Breast epithelium (tissue), 4 donors: ENCODE measurements at regions not wholly inside any gene's neighbourhood (a gene's known extent, or its start where the extent isn't known, plus 50 kb on each side); places are given as distances from the start of the nearest gene placed in this dataset.

ENCODE experiments used
- DNase-seq, 2 donors: peaks; one replicate each; pipeline ENCODE4 v3.0.0-alpha.2; 2019; ENCODE audit warnings: low spot score in 2 of 2
- H3K27ac ChIP-seq, 2 donors: fragments of 200-600 bp; sonication (generic) in 1 of 2; one replicate each; pipeline ENCODE4 v1.5.1; 2016 to 2019; ENCODE audit warnings: mild to moderate bottlenecking in 1 of 2
- H3K27me3 ChIP-seq, 2 donors: fragments of 200-600 bp; sonication (generic) in 1 of 2; one replicate each; pipeline versions ENCODE4 v1.5.1 to v1.6.0; 2017 to 2019; ENCODE audit warnings: control low read depth in 1 of 2, mild to moderate bottlenecking in 1 of 2
- H3K36me3 ChIP-seq: fragments of 200-600 bp; one replicate; pipeline ENCODE4 v1.5.1; 2019
- H3K4me1 ChIP-seq, 2 donors: fragments of 200-600 bp; sonication (generic); one replicate each; pipeline ENCODE4 v1.5.1; 2016 to 2019; ENCODE audit warnings: control low read depth in 1 of 2
- H3K4me3 ChIP-seq, 3 donors: fragments of 200-600 bp; sonication (generic); 1 replicate in 2 of 3; 2 replicates in 1 of 3; pipeline ENCODE4 v1.5.1; 2016 to 2019; ENCODE audit warnings: mild to moderate bottlenecking in 3 of 3, moderate library complexity in 2 of 3
- H3K9me3 ChIP-seq, 2 donors: fragments of 200-600 bp; sonication (generic) in 1 of 2; one replicate each; pipeline ENCODE4 v1.5.1; 2016 to 2019; ENCODE audit warnings: control low read depth in 1 of 2
- POLR2A ChIP-seq: fragments of 450-650 bp; IDR thresholded peaks from one replicate; pipeline ENCODE4 v1.6.1; 2016; ENCODE audit warnings: antibody characterized with exemption, mild to moderate bottlenecking, moderate library complexity
- POLR2AphosphoS5 ChIP-seq, 3 donors: sonication (generic); formaldehyde crosslinking; IDR thresholded peaks; one replicate each; pipeline ENCODE4 v1.6.1; 2017; ENCODE audit warnings: antibody characterized with exemption in 3 of 3
- intact Hi-C: fragments of 100-400 bp; cut with DNase I; formaldehyde crosslinking; loops from one replicate; pipeline ENCODE4 v1.15.1; 2023; ENCODE audit warnings: low total_unique reads
- TF ChIP-seq, protein P1 (sequence below), 3 donors: fragments of 450-650 bp; IDR thresholded peaks; one replicate each; pipeline ENCODE4 v1.5.1; 2016 to 2017; ENCODE audit warnings: antibody characterized with exemption in 3 of 3, mild to moderate bottlenecking in 3 of 3, moderate library complexity in 3 of 3

DNA sequence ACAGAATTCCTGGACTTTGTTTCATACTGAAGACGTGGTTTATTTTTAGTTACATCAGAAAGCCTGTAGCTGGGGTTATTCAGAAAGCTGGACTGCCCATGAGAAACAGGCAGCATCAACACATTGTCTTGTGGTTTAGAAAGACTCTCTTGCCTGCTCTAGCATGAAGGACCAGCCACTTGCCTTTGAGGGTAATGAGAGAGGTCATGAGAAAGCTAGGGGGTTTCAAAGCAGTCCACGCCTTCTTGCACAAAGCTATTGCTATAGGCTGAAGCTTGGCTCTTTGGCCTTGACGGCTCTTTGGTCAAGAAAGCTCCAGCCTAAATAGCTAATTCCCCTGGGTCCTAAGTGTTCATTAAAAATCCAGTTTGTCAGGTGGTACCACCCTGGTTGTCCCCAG, 208.1 kb downstream of the PRDM2 start:
- no peak overlapping the region for H3K4me3 ChIP-seq
- intact Hi-C loops = no loop called here
- no peaks in the 10 kb centered on the region for H3K27me3 ChIP-seq
- no peak overlapping the region for H3K27ac ChIP-seq
- no peaks in the 10 kb centered on the region for H3K9me3 ChIP-seq
- DNase-seq = no peak
- no peaks in the 10 kb centered on the region for H3K4me1 ChIP-seq
- no peaks in the 10 kb centered on the region for H3K36me3 ChIP-seq
- TF ChIP-seq POLR2AphosphoS5 (IDR thresholded peaks at IDR 0.05) (no peak), POLR2A (no peak)
- TF ChIP-seq, protein P1, sequence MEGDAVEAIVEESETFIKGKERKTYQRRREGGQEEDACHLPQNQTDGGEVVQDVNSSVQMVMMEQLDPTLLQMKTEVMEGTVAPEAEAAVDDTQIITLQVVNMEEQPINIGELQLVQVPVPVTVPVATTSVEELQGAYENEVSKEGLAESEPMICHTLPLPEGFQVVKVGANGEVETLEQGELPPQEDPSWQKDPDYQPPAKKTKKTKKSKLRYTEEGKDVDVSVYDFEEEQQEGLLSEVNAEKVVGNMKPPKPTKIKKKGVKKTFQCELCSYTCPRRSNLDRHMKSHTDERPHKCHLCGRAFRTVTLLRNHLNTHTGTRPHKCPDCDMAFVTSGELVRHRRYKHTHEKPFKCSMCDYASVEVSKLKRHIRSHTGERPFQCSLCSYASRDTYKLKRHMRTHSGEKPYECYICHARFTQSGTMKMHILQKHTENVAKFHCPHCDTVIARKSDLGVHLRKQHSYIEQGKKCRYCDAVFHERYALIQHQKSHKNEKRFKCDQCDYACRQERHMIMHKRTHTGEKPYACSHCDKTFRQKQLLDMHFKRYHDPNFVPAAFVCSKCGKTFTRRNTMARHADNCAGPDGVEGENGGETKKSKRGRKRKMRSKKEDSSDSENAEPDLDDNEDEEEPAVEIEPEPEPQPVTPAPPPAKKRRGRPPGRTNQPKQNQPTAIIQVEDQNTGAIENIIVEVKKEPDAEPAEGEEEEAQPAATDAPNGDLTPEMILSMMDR (IDR thresholded peaks at IDR 0.05) = no peak

DNA sequence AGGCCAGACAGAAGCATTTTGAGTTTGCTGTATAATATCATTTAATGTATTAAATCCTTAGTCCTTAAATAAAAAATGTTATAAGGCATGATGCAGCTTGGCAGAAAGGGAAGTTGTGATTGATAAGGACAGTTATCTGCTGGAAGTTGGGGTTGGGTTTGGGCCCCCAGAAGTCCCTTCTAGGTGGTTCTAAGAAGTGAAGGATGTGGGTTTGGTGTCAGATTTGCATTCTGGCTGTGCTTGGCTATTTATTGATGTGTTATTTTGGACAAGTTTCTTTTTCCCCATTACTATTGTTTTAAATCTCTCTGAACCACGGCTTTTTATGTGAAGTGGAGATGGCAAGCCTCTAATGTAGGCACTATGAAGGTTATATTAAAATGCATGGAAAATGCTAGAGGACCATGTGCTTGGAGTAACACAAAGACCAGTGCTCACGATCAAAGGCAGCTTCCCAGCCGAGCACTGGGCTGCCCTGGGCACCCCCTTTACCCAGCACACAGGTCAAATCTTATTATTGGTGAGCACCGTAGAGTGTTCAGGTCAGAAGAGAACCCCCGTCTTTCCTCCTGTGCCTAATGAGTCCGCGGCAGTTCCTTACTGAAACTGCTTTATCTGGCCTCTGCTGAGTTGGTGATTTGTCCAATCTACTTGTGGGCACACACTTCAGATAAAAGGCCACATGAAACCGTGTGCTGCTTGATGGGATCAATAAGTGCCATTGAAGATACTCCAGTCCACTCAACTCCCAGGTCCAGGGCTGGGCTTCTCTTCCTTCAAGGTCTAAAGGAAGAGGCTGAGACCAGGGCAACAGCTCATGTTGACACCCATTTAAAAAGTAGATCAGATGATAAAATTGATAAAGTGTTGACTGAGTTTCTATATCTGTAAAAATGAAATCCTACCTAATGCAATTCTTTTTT, 212.0 kb downstream of the PRDM2 start:
- no peaks in the 10 kb centered on the region for H3K36me3 ChIP-seq
- no peak for TF ChIP-seq POLR2AphosphoS5 (IDR thresholded peaks at IDR 0.05)
- TF ChIP-seq POLR2A = no peak
- TF ChIP-seq, protein P1 (IDR thresholded peaks at IDR 0.05) = no peak
- no peaks in the 10 kb centered on the region for H3K27me3 ChIP-seq
- H3K4me1 ChIP-seq = no peaks in the 10 kb centered on the region
- H3K4me3 ChIP-seq = no peak overlapping the region
- intact Hi-C loops = no loop called here
- H3K27ac ChIP-seq = no peak overlapping the region
- no peaks in the 10 kb centered on the region for H3K9me3 ChIP-seq
- DNase-seq = no peak

DNA sequence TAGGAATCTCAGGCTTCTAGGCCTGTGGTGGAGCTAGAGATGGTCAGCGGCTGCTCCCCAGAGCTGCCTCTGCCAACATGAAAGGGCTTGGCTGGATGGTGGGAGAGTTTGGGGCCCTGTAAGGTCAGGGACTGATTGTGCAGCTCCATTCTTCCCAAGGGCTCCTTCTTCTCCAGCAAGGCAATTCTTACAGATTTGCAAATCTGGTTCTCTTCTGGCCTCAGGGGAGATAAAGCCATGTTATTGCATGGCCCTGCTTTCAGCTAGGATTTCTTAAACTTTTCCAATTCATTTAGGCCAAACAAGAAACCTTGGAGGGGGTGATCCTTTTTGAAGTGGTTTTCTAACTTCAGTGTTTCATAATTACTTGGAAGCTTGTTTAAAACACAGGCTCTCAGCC, 213.4 kb downstream of the PRDM2 start:
- no peak overlapping the region for H3K4me3 ChIP-seq
- H3K9me3 ChIP-seq = no peaks in the 10 kb centered on the region
- no peaks in the 10 kb centered on the region for H3K4me1 ChIP-seq
- H3K27me3 ChIP-seq = no peaks in the 10 kb centered on the region
- TF ChIP-seq POLR2AphosphoS5 (IDR thresholded peaks at IDR 0.05) = no peak
- no peak for TF ChIP-seq POLR2A
- TF ChIP-seq, protein P1 (IDR thresholded peaks at IDR 0.05) = no peak
- intact Hi-C loops = no loop called here
- no peak for DNase-seq
- H3K36me3 ChIP-seq = no peaks in the 10 kb centered on the region
- no peak overlapping the region for H3K27ac ChIP-seq

DNA sequence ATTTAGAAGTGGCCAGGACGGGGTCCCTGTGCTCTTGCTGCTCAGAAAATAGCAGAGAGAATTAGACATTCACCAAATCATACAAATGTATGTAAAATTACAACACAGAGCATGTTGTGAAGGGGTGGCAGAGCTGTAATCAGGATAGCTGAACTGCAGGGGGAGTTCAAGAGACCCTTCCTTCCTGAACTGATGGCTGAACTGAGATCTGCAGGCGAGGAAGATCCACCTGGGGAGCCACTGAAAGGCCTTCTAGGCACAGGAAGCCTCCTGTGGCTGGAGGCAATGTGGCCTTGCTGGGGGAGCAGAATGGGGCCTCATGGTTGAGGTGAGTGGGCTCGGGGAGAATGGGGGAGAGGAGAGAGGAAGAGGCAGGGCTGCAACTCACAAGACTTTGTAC, 216.5 kb downstream of the PRDM2 start:
- no peaks in the 10 kb centered on the region for H3K9me3 ChIP-seq
- no peak overlapping the region for H3K27ac ChIP-seq
- H3K36me3 ChIP-seq = no peaks in the 10 kb centered on the region
- no peak overlapping the region for H3K4me3 ChIP-seq
- intact Hi-C loops = loop anchor here (5.0 kb wide), 1 partner anchor 731 kb away; no protein-coding TSS in a partner anchor
- TF ChIP-seq POLR2AphosphoS5 (IDR thresholded peaks at IDR 0.05) = no peak
- TF ChIP-seq, protein P1 (IDR thresholded peaks at IDR 0.05) = no peak
- TF ChIP-seq POLR2A = no peak
- H3K27me3 ChIP-seq = no peaks in the 10 kb centered on the region
- no peak for DNase-seq
- H3K4me1 ChIP-seq = no peaks in the 10 kb centered on the region

DNA sequence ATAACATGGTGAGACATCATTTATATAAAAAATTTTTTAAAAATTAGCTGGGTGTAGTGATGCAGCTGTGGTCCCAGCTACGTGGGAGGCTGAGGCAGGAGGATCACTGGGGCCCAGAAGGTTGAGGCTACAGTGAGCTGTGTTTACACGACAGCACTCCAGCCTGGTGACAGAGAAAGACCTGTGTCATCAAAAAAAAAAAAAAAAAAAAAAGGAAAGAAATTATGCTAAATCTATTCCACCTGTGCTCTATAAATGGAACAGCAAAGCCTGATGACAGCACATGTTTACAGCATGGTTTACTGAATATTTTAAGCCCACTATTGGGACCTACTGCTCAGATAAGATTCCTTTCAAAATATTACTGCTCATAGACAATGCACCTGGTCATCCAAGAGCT, 217.6 kb downstream of the PRDM2 start:
- no peaks in the 10 kb centered on the region for H3K36me3 ChIP-seq
- no peaks in the 10 kb centered on the region for H3K9me3 ChIP-seq
- TF ChIP-seq POLR2A (no peak), POLR2AphosphoS5 (IDR thresholded peaks at IDR 0.05) (no peak)
- TF ChIP-seq, protein P1 (IDR thresholded peaks at IDR 0.05) = no peak
- intact Hi-C loops = loop anchor here (5.0 kb wide), 1 partner anchor 730 kb away; no protein-coding TSS in a partner anchor
- no peak overlapping the region for H3K4me3 ChIP-seq
- no peak for DNase-seq
- H3K27ac ChIP-seq = no peak overlapping the region
- no peaks in the 10 kb centered on the region for H3K4me1 ChIP-seq
- H3K27me3 ChIP-seq = no peaks in the 10 kb centered on the region
